Endothelial cell of umbilical vein (primary cell): ENCODE measurements at regions not wholly inside any gene's neighbourhood (a gene's known extent, or its start where the extent isn't known, plus 50 kb on each side); places are given as distances from the start of the nearest gene placed in this dataset.

Experiments used
- BruUV-seq: library from RNA; stranded (reverse); fragments of 400-500 nt; replicated peaks from 2 replicates; lab custom pipeline; 2021; lab: Mats Ljungman, UMichigan
- CTCF ChIA-PET: fragments of 300-600, 350-600 bp; sonication (Branson Sonifier 250); formaldehyde crosslinking; loops from one replicate; lab custom pipeline; 2021; ENCODE audit warnings: antibody characterized with exemption, inconsistent platforms; lab: Charles Lee
- POLR2A ChIA-PET: fragments of 300-600, 350-600 bp; sonication (Branson Sonifier 250); formaldehyde crosslinking; loops from one replicate; lab custom pipeline; 2021; ENCODE audit warnings: antibody characterized with exemption, inconsistent platforms; lab: Charles Lee
- DNase-seq: peaks from one replicate; pipeline ENCODE4 v3.0.0-alpha.2; 2011; ENCODE audit warnings: low read depth, low spot score
- FAIRE-seq: peaks from 2 replicates; lab custom pipeline; 2011; peaks lifted over from hg19 to GRCh38; lab: Jason Lieb, UNC
- H2AFZ ChIP-seq: 2 replicates; pipeline ENCODE4 v1.6.0; 2012; ENCODE audit warnings: low read depth, low read length, control low read depth, inconsistent platforms
- H3K27ac ChIP-seq: 2 replicates; pipeline ENCODE4 v1.5.1; 2011; ENCODE audit warnings: low read depth, mild to moderate bottlenecking, control low read depth, low read length, moderate library complexity; ENCODE audit not compliant: insufficient read depth
- H3K27me3 ChIP-seq, 2 experiments: 2 replicates each; pipeline versions ENCODE4 v1.6.0 to v1.6.1; 2011; ENCODE audit warnings: low read length in 2 of 2, mixed read lengths in 1 of 2; ENCODE audit not compliant: control insufficient read depth in 2 of 2, insufficient read depth in 2 of 2
- H3K36me3 ChIP-seq, 2 experiments: 2 replicates in 1 of 2; 3 replicates in 1 of 2; pipeline ENCODE4 v1.5.1; 2011; ENCODE audit warnings: low read length in 2 of 2, mild to moderate bottlenecking in 1 of 2, moderate library complexity in 1 of 2; ENCODE audit not compliant: control insufficient read depth in 2 of 2, insufficient read depth in 2 of 2; ENCODE audit errors: extremely low read depth in 1 of 2
- H3K4me1 ChIP-seq: 3 replicates; pipeline ENCODE4 v1.5.1; 2011; ENCODE audit warnings: mild to moderate bottlenecking, low read length; ENCODE audit not compliant: control insufficient read depth, insufficient read depth; ENCODE audit errors: extremely low read depth
- H3K4me2 ChIP-seq: 2 replicates; pipeline ENCODE4 v1.6.1; 2011; ENCODE audit warnings: low read length, control low read depth, mixed read lengths; ENCODE audit not compliant: insufficient read depth
- H3K4me3 ChIP-seq, 3 experiments: fragments of 200-600 bp in 1 of 3; sonication (generic), shearing (Covaris generic) in 1 of 3; replicated peaks in 1 of 3; 2 replicates each; pipeline ENCODE4 v1.5.1; 2011 to 2016; ENCODE audit warnings: control low read depth in 3 of 3, low read length in 3 of 3, mild to moderate bottlenecking in 2 of 3, inconsistent platforms in 1 of 3, low read depth in 1 of 3, moderate library complexity in 1 of 3; ENCODE audit not compliant: insufficient read depth in 1 of 3
- H3K79me2 ChIP-seq: 2 replicates; pipeline ENCODE4 v1.6.0; 2012; ENCODE audit warnings: low read length, inconsistent platforms; ENCODE audit not compliant: control insufficient read depth, insufficient read depth
- H3K9ac ChIP-seq: replicated peaks from 2 replicates; pipeline ENCODE3; 2011; ENCODE audit warnings: low read length, control low read depth; ENCODE audit not compliant: insufficient read depth; ENCODE audit errors: extremely low read depth
- H3K9me1 ChIP-seq: replicated peaks from 3 replicates; pipeline ENCODE4 v1.6.0; 2011; ENCODE audit warnings: mild to moderate bottlenecking, low read length; ENCODE audit not compliant: control insufficient read depth, insufficient read depth; ENCODE audit errors: extremely low read depth
- H3K9me3 ChIP-seq: replicated peaks from 2 replicates; pipeline ENCODE4 v1.5.1; 2012; ENCODE audit warnings: low read length, inconsistent platforms; ENCODE audit not compliant: control insufficient read depth, insufficient read depth
- H4K20me1 ChIP-seq: replicated peaks from 2 replicates; pipeline ENCODE3; 2011; ENCODE audit warnings: mild to moderate bottlenecking, low read length; ENCODE audit not compliant: control insufficient read depth, insufficient read depth; ENCODE audit errors: extremely low read depth
- CTCF ChIP-seq, 2 donors: IDR thresholded peaks; 1 replicate in 1 of 2; 2 replicates in 1 of 2; pipeline ENCODE4 v1.5.1; 2011; ENCODE audit warnings: low read length in 2 of 2, mild to moderate bottlenecking in 2 of 2, moderate library complexity in 2 of 2, control low read depth in 1 of 2, inconsistent platforms in 1 of 2, low read depth in 1 of 2; ENCODE audit not compliant: insufficient read depth in 1 of 2; ENCODE audit errors: extremely low read depth in 1 of 2
- FOS ChIP-seq: IDR thresholded peaks from 2 replicates; pipeline ENCODE4 v1.6.1; 2011; ENCODE audit warnings: mild to moderate bottlenecking, low read length, moderate library complexity, borderline replicate concordance; ENCODE audit not compliant: insufficient read depth
- GATA2 ChIP-seq: IDR thresholded peaks from 2 replicates; pipeline ENCODE4 v1.7.0; 2011; ENCODE audit warnings: low read depth, mild to moderate bottlenecking, moderate library complexity, mixed read lengths, low read length; ENCODE audit not compliant: insufficient read length, insufficient read depth
- JUN ChIP-seq: IDR thresholded peaks from 2 replicates; pipeline ENCODE4 v1.6.1; 2011; ENCODE audit warnings: borderline replicate concordance, low read depth; ENCODE audit not compliant: insufficient read length, insufficient read depth
- MAX ChIP-seq: IDR thresholded peaks from 2 replicates; pipeline ENCODE4 v1.6.1; 2011; ENCODE audit not compliant: insufficient read depth, insufficient read length
- MYC ChIP-seq: IDR thresholded peaks from one replicate; pipeline ENCODE4 v1.6.1; 2011; ENCODE audit warnings: mild to moderate bottlenecking, low read depth, low read length
- POLR2A ChIP-seq: IDR thresholded peaks from 2 replicates; pipeline ENCODE4 v1.6.1; 2012; ENCODE audit warnings: low read depth, mild to moderate bottlenecking, control low read depth, low read length
- POLR2AphosphoS5 ChIP-seq: IDR thresholded peaks from 2 replicates; pipeline ENCODE4 v1.6.1; 2012; ENCODE audit warnings: low read depth, mild to moderate bottlenecking, control low read depth, low read length, moderate library complexity; ENCODE audit not compliant: insufficient read depth
- dilution Hi-C: fragments of 300-500 bp; cut with MboI; formaldehyde crosslinking; loops from one replicate; pipeline ENCODE4 v1.15.0; 2019; ENCODE audit warnings: low sequenced_read_pairs; ENCODE audit not compliant: extremely low pct_ligation_motif_present
- intact Hi-C: fragments of 100-400 bp; cut with micrococcal nuclease; formaldehyde crosslinking; loops from one replicate; pipeline ENCODE4 v1.10.0; 2022

GRCh38 chr6:137784583-137784982 lies 82.5 kb upstream of the TNFAIP3 start:
- intact Hi-C loops, result no loop called here
- H3K36me3 ChIP-seq, result no peaks in the 10 kb centered on the region
- no peak overlapping the region for H3K27ac ChIP-seq
- H2AFZ ChIP-seq, result no peak overlapping the region
- BruUV-seq, result no TSS peak
- ChIA-PET CTCF (interaction anchor here (0.6 to 0.8 kb wide), 2 partner anchors 46 to 76 kb away, joined by 3 read pairs; no protein-coding TSS in a partner anchor), POLR2A (no interaction called here)
- H4K20me1 ChIP-seq, result no peaks in the 10 kb centered on the region
- no peaks in the 10 kb centered on the region for H3K9me3 ChIP-seq
- H3K9ac ChIP-seq, result no peak overlapping the region
- no peaks in the 10 kb centered on the region for H3K9me1 ChIP-seq
- H3K4me3 ChIP-seq, result no peak overlapping the region
- no peaks in the 10 kb centered on the region for H3K27me3 ChIP-seq
- no peaks in the 10 kb centered on the region for H3K4me1 ChIP-seq
- TF ChIP-seq GATA2 (no peak), FOS (no peak), POLR2A (no peak), MAX (no peak)
- no peak overlapping the region for H3K4me2 ChIP-seq
- no peaks in the 10 kb centered on the region for H3K79me2 ChIP-seq
- FAIRE-seq (no peak), DNase-seq (no peak)
- dilution Hi-C loops, result no loop called here

- Histone ChIP-seq H3K27me3 (no peaks in the 10 kb centered on the region), H3K36me3 (no peaks in the 10 kb centered on the region), H3K4me3 (no peak overlapping the region), H3K27ac (no peak overlapping the region), H3K9me3 (no peaks in the 10 kb centered on the region), H3K9ac (no peak overlapping the region), H4K20me1 (no peaks in the 10 kb centered on the region), H3K4me2 (no peak overlapping the region), H3K79me2 (no peaks in the 10 kb centered on the region), H3K9me1 (no peaks in the 10 kb centered on the region), H2AFZ (no peak overlapping the region), H3K4me1 (no peaks in the 10 kb centered on the region)
- FAIRE-seq (no peak), DNase-seq (no peak)
- ChIA-PET POLR2A (no interaction called here), CTCF (interaction anchor here (1.5 to 1.6 kb wide), 2 partner anchors 11 to 12 kb away, joined by 5 to 10 read pairs; no protein-coding TSS in a partner anchor)
- dilution Hi-C loops (no loop called here), intact Hi-C loops (no loop called here)
- BruUV-seq, result no TSS peak
- no peak for TF ChIP-seq POLR2AphosphoS5
- TF ChIP-seq GATA2, result no peak
- no peak for TF ChIP-seq MAX
- no peak for TF ChIP-seq JUN
- TF ChIP-seq CTCF (IDR thresholded peaks at IDR 0.05; ENCODE audit: extremely low read depth in 1 of 2, insufficient read depth in 1 of 2, low read depth in 1 of 2, low read length in 2 of 2), result no peak
- TF ChIP-seq FOS, result no peak
- TF ChIP-seq MYC, result no peak
Observed at GRCh38 chr6:137787016-137787415, 80.0 kb upstream of the TNFAIP3 start.
